ENCODE measurements at regions not wholly inside any gene's neighbourhood (a gene's known extent, or its start where the extent isn't known, plus 50 kb on each side); places are given as distances from the start of the nearest gene placed in this dataset.

GRCh38 chr20:48502016-48502415 lies 325.8 kb downstream of the PREX1 start:
- no peak for TF ChIP-seq CTCF (IDR thresholded peaks at IDR 0.05; ENCODE audit: borderline replicate concordance, extremely low read depth, low read length, poor library complexity, severe bottlenecking)
- no peak for TF ChIP-seq EZH2 (IDR thresholded peaks at IDR 0.05; ENCODE audit: borderline replicate concordance, low read depth, low read length, severe bottlenecking)
